A549 (cell line): ENCODE measurements at regions not wholly inside any gene's neighbourhood (a gene's known extent, or its start where the extent isn't known, plus 50 kb on each side); places are given as distances from the start of the nearest gene placed in this dataset.
A peak's percentile ranks its signal among the peaks of the same experiment; 100 is the strongest.

ENCODE experiments used
- ATAC-seq, 2 experiments: fragments of 200-7000 bp in 1 of 2; fragments of >200 bp in 1 of 2; cut with Nextera tagmentation in 1 of 2; cut with Tn5 transposase in 1 of 2; 3 replicates each; pipeline versions ENCODE4 v1.8.0 to v1.9.1; 2018 to 2020; ENCODE audit warnings: mild to moderate bottlenecking in 1 of 2, moderate library complexity in 1 of 2
- CTCF ChIA-PET: fragments of 300-600 bp; sonication (Branson Sonifier 250); formaldehyde crosslinking; extraction: SDS; loops from one replicate; lab custom pipeline; 2021; ENCODE audit warnings: antibody characterized with exemption, inconsistent platforms; lab: Yijun Ruan, JAX
- POLR2A ChIA-PET: fragments of 350-600 bp; formaldehyde crosslinking; extraction: SDS; loops from one replicate; lab custom pipeline; 2021; ENCODE audit warnings: antibody characterized with exemption, inconsistent platforms; lab: Yijun Ruan, JAX
- DNase-seq, 2 experiments: peaks; one replicate each; pipeline versions ENCODE4 v3.0.0 to v3.0.0-alpha.2; 2011 to 2016; ENCODE audit warnings: low read depth in 1 of 2, low spot score in 1 of 2
- FAIRE-seq: peaks from 2 replicates; lab custom pipeline; 2011; peaks lifted over from hg19 to GRCh38; lab: Jason Lieb, UNC
- H3K27ac ChIP-seq, 2 experiments: fragments of >200 bp; sonication (Bioruptor Twin); formaldehyde crosslinking; 3 replicates each; pipeline ENCODE4 v1.5.1; 2016 to 2017
- H3K4me1 ChIP-seq: fragments of >200 bp; sonication (Bioruptor Twin); formaldehyde crosslinking; 3 replicates; pipeline ENCODE4 v1.6.1; 2016
- H3K4me2 ChIP-seq: fragments of >200 bp; sonication (Bioruptor Twin); formaldehyde crosslinking; 3 replicates; pipeline ENCODE4 v1.6.1; 2016
- H3K4me3 ChIP-seq: fragments of >200 bp; sonication (Bioruptor Twin); formaldehyde crosslinking; 3 replicates; pipeline ENCODE4 v1.5.1; 2016
- H3K9me3 ChIP-seq: fragments of >200 bp; sonication (Bioruptor Twin); formaldehyde crosslinking; 3 replicates; pipeline ENCODE4 v1.6.1; 2016
- ATOH8 ChIP-seq: fragments of 250-450 bp; sonication (Bioruptor Pico); IDR thresholded peaks from 2 replicates; pipeline ENCODE4 v1.5.0; 2020; ENCODE audit warnings: low read depth, mild to moderate bottlenecking, moderate library complexity
- BCL3 ChIP-seq: fragments of >200 bp; sonication (Bioruptor Twin); formaldehyde crosslinking; IDR thresholded peaks from 3 replicates; pipeline ENCODE4 v1.6.1; 2016
- CBX2 ChIP-seq: fragments of 200-600 bp; sonication (generic); IDR thresholded peaks from 2 replicates; pipeline ENCODE4 v1.6.1; 2016; ENCODE audit warnings: low read depth, mild to moderate bottlenecking, borderline replicate concordance
- CHD2 ChIP-seq: fragments of 150-350 bp; IDR thresholded peaks from 2 replicates; pipeline ENCODE4 v1.6.1; 2014; ENCODE audit warnings: low read length; ENCODE audit not compliant: partially characterized antibody
- CHD4 ChIP-seq: fragments of 200-600 bp; sonication (generic); IDR thresholded peaks from 2 replicates; pipeline ENCODE4 v1.6.1; 2016; ENCODE audit warnings: antibody characterized with exemption, mild to moderate bottlenecking, borderline replicate concordance
- E2F6 ChIP-seq: IDR thresholded peaks from 2 replicates; pipeline ENCODE4 v1.6.1; 2012; ENCODE audit warnings: low read depth, borderline replicate concordance
- EHF ChIP-seq: fragments of 250-450 bp; sonication (Bioruptor Pico); IDR thresholded peaks from 2 replicates; pipeline ENCODE4 v1.5.0; 2020; ENCODE audit warnings: mild to moderate bottlenecking
- EP300 ChIP-seq, 2 experiments: fragments of >200 bp; sonication (Bioruptor Twin); formaldehyde crosslinking; IDR thresholded peaks; 2 replicates in 1 of 2; 3 replicates in 1 of 2; pipeline ENCODE4 v1.6.1; 2016 to 2017
- HDAC2 ChIP-seq: fragments of 200-600 bp; sonication (generic); IDR thresholded peaks from 2 replicates; pipeline ENCODE4 v1.6.1; 2016
- HOXB5 ChIP-seq: fragments of 250-450 bp; sonication (Bioruptor Pico); IDR thresholded peaks from 2 replicates; pipeline ENCODE4 v1.5.0; 2020; ENCODE audit warnings: mild to moderate bottlenecking, moderate library complexity
- JUNB ChIP-seq: fragments of >200 bp; sonication (Bioruptor Twin); formaldehyde crosslinking; IDR thresholded peaks from 2 replicates; pipeline ENCODE4 v1.6.1; 2016
- KDM5A ChIP-seq: fragments of 200-600 bp; sonication (generic); IDR thresholded peaks from 2 replicates; pipeline ENCODE4 v1.6.1; 2016; ENCODE audit warnings: antibody characterized with exemption, mild to moderate bottlenecking
- MAFK ChIP-seq: fragments of 450-650 bp; IDR thresholded peaks from 2 replicates; pipeline ENCODE4 v1.6.1; 2014; ENCODE audit not compliant: partially characterized antibody
- MAZ ChIP-seq: fragments of 150-350 bp; IDR thresholded peaks from 2 replicates; pipeline ENCODE4 v1.6.1; 2014; ENCODE audit warnings: antibody characterized with exemption, low read depth, low read length, borderline replicate concordance
- MYC ChIP-seq: IDR thresholded peaks from 2 replicates; pipeline ENCODE4 v1.6.1; 2012; ENCODE audit warnings: mild to moderate bottlenecking, inconsistent platforms, low read length, improper control_type of control experiment, borderline replicate concordance
- NR3C1 ChIP-seq: fragments of >200 bp; sonication (Bioruptor Twin); formaldehyde crosslinking; IDR thresholded peaks from 3 replicates; pipeline ENCODE4 v1.6.1; 2017
- RAD21 ChIP-seq, 2 experiments: fragments of >200 bp in 1 of 2; sonication (Bioruptor Twin) in 1 of 2; formaldehyde crosslinking in 1 of 2; IDR thresholded peaks in 1 of 2; conservative IDR thresholded peaks in 1 of 2; 2 replicates in 1 of 2; 3 replicates in 1 of 2; pipeline ENCODE4 v1.6.1; 2012 to 2018; ENCODE audit warnings: inconsistent platforms in 1 of 2
- RCOR1 ChIP-seq: fragments of 150-350 bp; IDR thresholded peaks from 2 replicates; pipeline ENCODE4 v1.6.1; 2014; ENCODE audit warnings: antibody characterized with exemption, low read length, low read depth
- RNF2 ChIP-seq: fragments of 200-600 bp; sonication (generic); IDR thresholded peaks from 2 replicates; pipeline ENCODE4 v1.6.1; 2016; ENCODE audit warnings: low read depth, mild to moderate bottlenecking, antibody characterized with exemption, moderate library complexity, borderline replicate concordance
- SREBF2 ChIP-seq: fragments of 450-650 bp; IDR thresholded peaks from 2 replicates; pipeline ENCODE4 v1.6.1; 2014; ENCODE audit warnings: mild to moderate bottlenecking, moderate library complexity
- TFCP2L1 ChIP-seq: fragments of 250-450 bp; sonication (Bioruptor Pico); IDR thresholded peaks from 2 replicates; pipeline ENCODE4 v1.5.0; 2021; ENCODE audit warnings: mild to moderate bottlenecking
- ZSCAN20 ChIP-seq: fragments of 250-450 bp; sonication (Bioruptor Pico); IDR thresholded peaks from 2 replicates; pipeline ENCODE4 v1.8.0; 2022; ENCODE audit warnings: mild to moderate bottlenecking, moderate library complexity
- WGBS: methylation state at CpG from one replicate; pipeline ENCODE4 v1.1.6; 2017; ENCODE audit errors: missing lambda C conversion rate; 5-methylcytosine and 5-hydroxymethylcytosine counted together

- no peak for TF ChIP-seq BCL3
- no peak for TF ChIP-seq TFCP2L1 (CRISPR knock-in tag)
Observed at GRCh38 chr4:14834382-14834781, 167.9 kb upstream of the CPEB2 start (continued).

- POLR2A ChIA-PET = no interaction called here
- ATAC-seq (no peak), FAIRE-seq (no peak), DNase-seq (no peak)
- 67% methylated on average over 1 of the region's 1 CpG for WGBS
- TF ChIP-seq HOXB5 (CRISPR knock-in tag) (no peak), CBX2 (no peak), EP300 (IDR thresholded peaks at IDR 0.05) (no peak), MAZ (no peak), KDM5A (no peak)
- Histone ChIP-seq H3K27ac (no peak overlapping the region), H3K4me1 (no peaks in the 10 kb centered on the region), H3K9me3 (no peaks in the 10 kb centered on the region; the same call in 2 of the 3 replicates), H3K4me3 (no peak overlapping the region), H3K4me2 (no peak overlapping the region)
- CTCF ChIA-PET = no interaction called here
Observed at GRCh38 chr4:14835288-14835687, 167.0 kb upstream of the CPEB2 start.

- no peak for ATAC-seq
- Histone ChIP-seq H3K4me3 (no peak overlapping the region), H3K4me1 (no peaks in the 10 kb centered on the region), H3K9me3 (no peaks in the 10 kb centered on the region; the same call in 2 of the 3 replicates), H3K27ac (no peak overlapping the region), H3K4me2 (no peak overlapping the region)
- no peak for DNase-seq
- TF ChIP-seq ATOH8 (CRISPR knock-in tag) (no peak), E2F6 (no peak), MAFK (no peak), TFCP2L1 (CRISPR knock-in tag) (no peak), EP300 (IDR thresholded peaks at IDR 0.05) (no peak), NR3C1 (no peak), SREBF2 (no peak), RAD21 (conservative IDR thresholded peaks at IDR 0.05 in 1 of 2, IDR thresholded peaks at IDR 0.05 in 1 of 2) (no peak)
- WGBS = 86% methylated on average over 3 of the region's 3 CpGs
- ChIA-PET CTCF (no interaction called here), POLR2A (no interaction called here)
- no peak for FAIRE-seq
Observed at GRCh38 chr4:14835708-14836425, 166.4 kb upstream of the CPEB2 start.

GRCh38 chr4:14837860-14838259 lies 164.4 kb upstream of the CPEB2 start:
- 63% methylated on average over 4 of the region's 4 CpGs for WGBS
- FAIRE-seq (no peak), DNase-seq (peak in 1 of 2 experiments; percentile 18), ATAC-seq (peak in 1 of 2 experiments; percentile 25; a peak in 1 of 6 replicates)
- H3K4me3 ChIP-seq = no peak overlapping the region
- no peak overlapping the region for H3K4me2 ChIP-seq
- H3K4me1 ChIP-seq = peaks cover 7% of the 10 kb centered on the region; the same call in 1 of the 3 replicates
- TF ChIP-seq CHD4 (no peak), HDAC2 (no peak), CHD2 (no peak), RCOR1 (no peak), RAD21 (conservative IDR thresholded peaks at IDR 0.05 in 1 of 2, IDR thresholded peaks at IDR 0.05 in 1 of 2) (no peak), RNF2 (no peak), MYC (no peak), ZSCAN20 (no peak), JUNB (no peak), EHF (CRISPR knock-in tag) (no peak)
- ChIA-PET CTCF (no interaction called here), POLR2A (interaction anchor here (0.7 kb wide), 1 partner anchor 837 kb away, joined by 7 read pairs; no protein-coding TSS in a partner anchor)
- H3K9me3 ChIP-seq = no peaks in the 10 kb centered on the region; the same call in 2 of the 3 replicates
- H3K27ac ChIP-seq = no peak overlapping the region
